Muscle of back (tissue), 3 donors: ENCODE measurements at regions not wholly inside any gene's neighbourhood (a gene's known extent, or its start where the extent isn't known, plus 50 kb on each side); places are given as distances from the start of the nearest gene placed in this dataset.

Experiments
- DNase-seq, 3 donors: peaks; one replicate each; pipeline versions ENCODE4 v3.0.0 to v3.0.0-alpha.2; 2013

DNA sequence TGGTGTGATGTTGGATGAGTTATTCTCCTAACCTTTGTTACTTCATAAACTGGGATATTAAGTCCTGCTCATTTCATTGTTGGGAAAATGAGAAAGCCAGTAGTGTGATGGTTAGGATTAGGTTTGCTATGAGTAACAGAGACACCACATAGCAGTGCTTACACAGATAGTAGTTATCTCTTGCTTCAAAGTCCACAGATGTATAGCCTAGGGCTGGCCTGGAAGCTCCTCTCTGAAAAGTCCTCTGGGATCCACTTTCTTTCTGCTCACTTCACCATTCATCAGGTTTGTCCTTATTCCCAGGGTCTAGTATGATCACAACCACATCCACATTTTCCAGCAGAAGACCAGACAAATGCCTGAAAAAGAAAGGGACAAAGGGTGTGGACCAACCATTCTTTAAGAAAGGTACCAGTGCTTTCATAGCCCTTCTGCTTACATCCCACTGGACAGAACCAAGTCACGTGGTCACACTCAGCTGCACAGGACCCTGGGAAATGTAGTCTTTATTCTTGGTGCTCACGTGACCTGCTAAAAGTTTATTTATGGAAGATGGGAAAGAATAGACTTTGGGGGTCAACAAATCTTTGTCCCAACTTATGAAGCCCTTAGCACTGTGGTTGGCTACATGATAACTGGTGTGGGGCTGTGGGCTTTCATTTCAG is 108.9 kb downstream of the INSIG2 start:
- no peak for DNase-seq

DNA sequence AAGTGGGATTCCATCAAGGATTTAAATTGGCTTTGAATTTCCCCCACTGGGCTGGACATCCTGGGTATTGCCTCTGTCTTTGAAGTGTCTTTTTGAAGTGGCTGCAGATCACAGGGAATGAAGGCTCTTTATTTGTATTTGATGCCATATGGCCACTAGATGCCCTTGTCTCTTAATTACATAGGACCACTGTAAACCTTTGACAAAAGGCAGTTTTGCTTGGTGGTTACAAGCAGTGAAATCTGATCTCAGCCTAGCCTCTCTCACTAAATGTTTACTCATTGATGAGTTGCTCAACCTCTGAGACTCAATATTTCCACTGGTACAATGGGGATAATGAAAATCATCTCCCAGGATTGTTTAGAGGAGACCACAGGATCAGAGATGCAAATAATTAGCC is 102.2 kb downstream of the INSIG2 start:
- DNase-seq = no peak

DNA sequence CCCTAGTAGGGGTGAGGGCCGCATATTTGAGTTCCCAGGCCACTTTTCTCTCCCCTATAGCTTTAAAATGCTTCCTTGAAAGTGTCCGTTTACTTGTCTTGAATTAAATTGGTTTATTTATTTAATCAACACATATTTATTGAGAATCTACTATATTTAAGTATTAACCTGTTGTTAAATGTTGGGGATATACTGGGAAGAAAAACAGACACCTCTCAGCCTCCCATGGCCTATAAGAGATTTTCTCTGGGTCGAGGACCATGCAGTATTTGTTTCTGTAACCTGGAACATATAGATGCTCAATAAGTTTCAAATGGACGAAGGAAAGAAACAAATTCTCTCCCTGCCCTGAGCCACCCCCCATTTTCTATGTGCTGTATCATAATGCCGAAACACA is 98.6 kb downstream of the INSIG2 start:
- no peak for DNase-seq

DNA sequence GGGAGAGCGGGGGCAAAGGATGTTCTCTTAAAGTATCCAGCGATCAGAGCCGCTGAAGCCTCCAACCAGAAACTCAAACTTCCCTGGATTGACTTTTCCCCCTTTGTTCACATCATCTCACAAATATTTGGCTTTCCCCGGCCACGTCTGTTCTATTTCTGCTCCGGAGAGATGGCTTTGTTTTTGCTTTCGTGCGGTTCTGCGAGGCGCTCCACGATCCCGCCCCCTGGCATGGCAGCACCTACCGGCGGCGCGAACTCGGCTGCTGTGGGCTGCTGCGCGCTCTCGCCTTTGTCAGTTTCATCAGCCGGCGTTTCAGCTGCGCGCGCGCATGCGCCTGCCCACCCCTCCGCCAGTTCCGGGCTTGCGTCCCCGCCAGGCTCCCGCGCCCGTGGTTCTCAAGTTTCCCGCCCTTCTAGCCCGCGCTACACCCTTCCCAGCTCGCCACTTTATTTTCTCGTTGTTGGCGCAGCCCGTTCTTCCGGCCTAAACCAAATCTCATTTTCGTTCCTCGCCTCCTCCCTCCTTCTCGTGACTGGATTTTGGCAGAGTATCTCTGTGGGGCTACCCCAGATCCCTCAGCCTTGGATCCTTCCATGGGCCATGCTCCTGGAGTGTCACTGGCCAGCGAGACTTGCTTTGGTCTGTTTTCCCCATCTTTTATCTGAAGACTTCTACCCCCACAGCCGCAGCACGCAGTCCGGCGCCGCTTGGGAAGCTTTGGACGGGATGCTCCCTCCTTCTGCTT is 98.0 kb downstream of the INSIG2 start:
- DNase-seq = peak; percentile 86 to 96 (median 95)

GRCh38 chr2:118185210-118186109 is 97.2 kb downstream of the INSIG2 start:
- peak; percentile 39 to 86 (median 66) for DNase-seq

GRCh38 chr2:118183381-118183780 is 95.1 kb downstream of the INSIG2 start:
- DNase-seq = no peak

- DNase-seq = no peak
These were observed 91.2 kb downstream of the INSIG2 start for GRCh38 chr2:118179445-118179844.

GRCh38 chr2:118177884-118178283 is 89.6 kb downstream of the INSIG2 start:
- DNase-seq = no peak

DNA sequence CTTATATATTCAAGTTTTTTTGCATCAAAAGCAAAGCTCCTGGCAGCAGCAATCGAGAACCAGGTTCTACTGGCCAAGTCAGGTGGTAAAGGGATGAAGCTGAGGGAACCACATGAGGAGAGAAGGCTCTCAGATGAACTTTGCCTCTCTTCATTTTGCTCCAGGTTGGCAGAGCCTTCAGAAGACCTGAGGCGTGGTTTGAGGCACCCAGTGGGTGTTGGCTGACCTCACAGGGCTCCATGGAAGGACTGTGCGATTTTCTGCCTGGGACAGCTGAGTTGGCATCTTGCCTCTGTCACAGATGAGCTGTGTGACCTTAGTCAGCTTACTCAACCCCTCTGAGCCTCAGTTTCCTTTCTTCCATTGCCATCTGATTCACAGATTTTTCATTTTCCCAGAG is 89.0 kb downstream of the INSIG2 start:
- DNase-seq = no peak

- no peak for DNase-seq
These were observed 88.3 kb downstream of the INSIG2 start for GRCh38 chr2:118176601-118177000.

- DNase-seq = no peak
These were observed 83.3 kb downstream of the INSIG2 start for GRCh38 chr2:118171546-118171945.

- no peak for DNase-seq
These were observed 81.2 kb downstream of the INSIG2 start for GRCh38 chr2:118169359-118170005.

DNA sequence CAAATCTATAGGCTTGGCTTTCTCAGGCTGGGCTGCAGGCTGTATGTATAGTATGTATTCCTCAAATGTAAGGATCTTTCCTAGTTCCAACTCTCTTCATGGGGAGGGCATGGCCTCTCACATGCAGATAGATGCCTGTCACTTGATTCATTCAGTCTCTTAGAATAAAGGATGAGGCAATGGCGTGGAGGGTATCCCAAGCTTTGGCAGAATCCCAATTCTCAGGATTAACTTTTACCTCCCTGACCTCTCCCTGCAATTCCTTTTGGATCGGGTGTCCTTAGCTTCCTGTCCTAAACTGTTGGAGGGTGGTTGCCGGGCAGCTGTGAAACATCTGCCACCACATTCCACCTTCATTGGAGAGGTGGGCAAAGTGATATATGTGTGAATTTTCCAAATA is 80.3 kb downstream of the INSIG2 start:
- DNase-seq = peak in 1 of 3 donors; percentile 16

GRCh38 chr2:118167026-118167425 is 78.8 kb downstream of the INSIG2 start:
- no peak for DNase-seq

DNA sequence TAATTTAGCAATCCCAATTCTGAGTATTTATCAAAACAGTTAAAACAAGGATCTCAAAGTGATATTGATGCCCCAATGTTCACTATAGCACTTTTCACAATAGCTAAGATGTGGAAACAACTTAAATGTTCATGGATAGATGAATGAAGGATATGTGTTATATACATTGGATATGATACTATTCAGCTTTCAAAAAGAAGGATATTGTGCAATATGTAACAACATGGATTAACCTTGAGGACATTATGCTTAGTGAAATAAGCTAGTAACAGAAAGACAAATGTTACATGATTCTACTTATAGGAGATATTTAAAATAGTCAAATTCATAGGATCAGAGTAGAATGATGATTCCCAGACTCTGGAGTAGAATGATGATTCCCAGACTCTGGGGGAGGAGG is 78.0 kb downstream of the INSIG2 start:
- no peak for DNase-seq

- no peak for DNase-seq
These were observed 77.3 kb downstream of the INSIG2 start for GRCh38 chr2:118165595-118165994.
